Fibroblast of skin of scalp (primary cell): ENCODE measurements at regions not wholly inside any gene's neighbourhood (a gene's known extent, or its start where the extent isn't known, plus 50 kb on each side); places are given as distances from the start of the nearest gene placed in this dataset.

ENCODE experiments used
- DNase-seq: peaks from one replicate; pipeline ENCODE4 v3.0.0-alpha.2; 2013

GRCh38 chr13:75231235-75231634, 250.7 kb downstream of the TBC1D4 start:
- no peak for DNase-seq

DNA sequence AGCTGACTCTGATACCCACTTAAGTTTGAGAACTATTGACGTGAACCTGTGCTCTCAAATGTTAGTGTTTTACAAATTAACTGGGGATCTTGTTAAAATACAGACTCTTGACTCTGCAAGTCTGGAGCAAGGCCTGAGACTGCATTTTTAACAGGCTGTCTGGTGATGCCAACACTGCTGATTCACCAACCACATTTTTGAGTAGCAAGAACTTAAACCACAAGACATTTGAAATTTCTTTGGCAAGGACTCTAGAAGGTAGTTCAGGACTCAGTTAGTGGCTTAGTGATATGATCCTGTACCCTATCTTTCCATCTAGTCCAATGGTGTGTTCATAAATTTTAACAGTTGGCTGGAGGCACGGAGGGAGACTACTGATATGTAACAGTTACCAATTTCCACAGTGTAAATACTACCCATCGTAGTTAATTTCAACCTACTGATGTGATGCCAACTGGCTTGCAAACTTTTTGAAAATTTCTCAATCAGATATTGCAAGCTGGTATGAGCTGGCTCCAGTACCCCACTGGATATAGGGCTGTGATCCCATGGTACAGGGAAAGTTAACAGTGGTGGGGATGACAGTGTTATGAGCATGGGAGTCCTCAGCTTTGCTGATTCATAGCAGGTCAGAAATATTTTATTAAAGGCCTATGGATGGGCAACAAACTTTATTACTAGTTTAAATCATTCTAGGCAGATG, 255.1 kb downstream of the TBC1D4 start:
- peak; percentile 91 for DNase-seq

- peak; percentile 16 for DNase-seq
Observed at GRCh38 chr13:75226092-75226491, 255.9 kb downstream of the TBC1D4 start.

DNA sequence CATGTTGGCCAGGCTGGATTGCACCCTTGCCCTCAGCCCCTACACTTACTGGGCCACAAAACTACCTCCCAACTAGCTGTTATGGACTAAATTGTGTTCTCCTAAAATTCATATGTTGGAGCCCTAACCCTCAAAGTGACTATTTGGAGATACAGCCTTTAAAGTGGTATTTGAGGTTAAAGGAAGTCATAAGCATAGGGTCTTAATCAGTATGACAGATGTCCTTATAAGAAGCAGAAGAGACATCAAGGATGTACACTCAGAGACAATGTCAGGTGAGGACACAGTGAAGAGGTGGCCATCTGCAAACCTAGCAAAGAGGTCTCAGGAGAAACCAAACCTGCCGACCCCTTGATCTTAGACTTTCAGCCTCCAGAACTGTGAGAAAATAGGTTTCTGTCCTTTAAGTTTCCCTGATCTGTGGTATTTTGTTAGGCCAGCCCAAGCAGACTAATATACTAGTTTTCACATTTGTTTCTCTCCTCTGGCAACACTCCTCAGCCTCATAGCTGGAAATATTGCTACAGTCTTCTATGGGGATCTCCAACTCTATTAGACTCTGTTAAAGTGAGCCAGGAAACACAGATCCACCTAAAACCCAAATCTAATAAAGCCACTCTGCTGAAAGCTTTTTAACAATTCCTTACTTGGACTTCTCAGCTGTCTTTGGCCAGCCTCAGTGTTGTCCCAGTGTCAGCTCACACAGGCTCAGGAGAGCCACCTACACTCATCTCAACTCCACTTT, 256.5 kb downstream of the TBC1D4 start:
- no peak for DNase-seq

DNA sequence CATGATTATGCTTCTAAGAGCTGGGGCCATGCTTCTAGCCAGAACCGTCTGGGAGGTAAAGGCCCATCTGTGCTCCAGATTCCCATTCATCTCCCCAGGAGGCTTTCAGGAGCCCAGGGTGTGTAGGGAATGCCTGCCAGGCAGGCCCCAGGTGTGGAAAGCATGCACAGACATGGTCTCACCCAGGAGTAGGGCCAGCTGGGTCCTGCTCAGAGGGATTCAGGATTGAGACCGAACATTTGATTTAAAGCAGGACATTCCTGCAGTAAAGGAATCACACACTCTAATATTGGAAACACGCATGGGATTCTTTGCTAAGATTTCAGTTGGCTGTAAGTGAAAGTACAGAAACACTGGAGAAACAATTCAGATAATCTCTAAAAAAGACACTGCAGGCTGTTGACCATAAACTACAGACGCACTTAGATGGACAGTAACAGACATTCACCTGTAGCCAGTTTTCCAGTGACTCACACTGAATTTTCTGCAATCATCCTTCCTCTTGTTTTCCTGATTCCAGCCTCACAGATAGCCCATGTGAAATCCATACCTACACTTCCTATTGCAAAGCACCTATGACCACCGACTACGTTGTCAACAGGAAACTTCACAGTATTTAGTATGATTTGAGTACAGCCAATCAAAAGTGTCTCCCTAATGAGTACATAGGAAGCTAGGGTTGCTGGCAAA, 257.8 kb downstream of the TBC1D4 start:
- peak; percentile 5 for DNase-seq

GRCh38 chr13:75222031-75222430, 259.9 kb downstream of the TBC1D4 start:
- DNase-seq = peak; percentile 14

GRCh38 chr13:75220861-75221260, 261.1 kb downstream of the TBC1D4 start:
- DNase-seq = peak; percentile 7

DNA sequence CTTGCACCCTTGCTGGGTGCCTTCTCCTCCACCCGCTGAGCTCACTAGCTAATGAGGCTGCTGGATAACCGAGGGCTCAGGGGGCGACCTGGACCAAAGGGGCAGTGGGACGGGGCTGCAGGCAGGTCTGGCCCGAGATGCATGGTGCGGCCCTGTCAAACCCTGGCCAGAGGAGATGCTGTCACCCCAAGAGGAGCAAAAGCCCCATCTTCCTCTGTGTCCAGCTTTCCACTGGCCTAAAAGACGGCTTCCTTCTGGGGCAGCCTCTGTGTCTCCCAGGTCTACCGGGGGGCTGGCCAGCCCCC, 261.8 kb downstream of the TBC1D4 start:
- no peak for DNase-seq

DNA sequence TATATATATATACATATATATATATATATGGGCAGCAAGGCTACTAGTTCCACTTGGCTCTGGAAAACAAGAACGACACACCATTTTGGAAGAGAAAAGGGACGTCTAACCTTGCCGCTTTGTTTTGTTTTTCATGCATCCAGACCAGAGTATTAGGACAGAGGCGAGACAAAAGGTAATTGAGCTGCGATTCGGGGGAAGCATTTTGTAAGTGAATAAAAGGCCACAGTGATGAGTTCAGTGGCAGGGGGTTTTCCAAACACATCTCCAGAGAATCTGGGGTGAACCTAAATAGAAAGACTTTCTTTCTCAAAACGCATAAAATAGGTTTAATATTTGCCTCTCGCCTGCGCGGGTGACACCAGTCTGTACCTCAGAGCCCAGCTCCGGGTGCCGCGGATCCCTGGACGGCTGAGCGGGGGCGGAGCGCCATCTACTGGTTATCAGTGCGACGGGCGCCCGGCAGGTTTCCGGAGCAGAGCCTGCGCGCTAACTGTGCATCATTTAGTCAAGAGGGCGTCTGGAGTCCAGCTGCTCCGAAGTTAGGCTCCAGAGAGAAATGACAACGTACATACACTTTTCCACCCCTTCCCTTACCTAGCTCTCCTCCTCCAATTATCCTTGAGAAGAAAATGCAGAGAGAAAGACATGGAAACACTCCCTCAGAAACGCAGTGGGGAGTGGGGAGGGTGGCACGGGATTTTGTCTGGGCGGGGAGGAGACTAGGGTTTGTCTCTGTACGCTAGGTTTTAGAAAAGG, 262.3 kb downstream of the TBC1D4 start:
- peak; percentile 77 for DNase-seq

- DNase-seq = peak; percentile 92
Observed at GRCh38 chr13:75217949-75218348, 264.0 kb downstream of the TBC1D4 start.

GRCh38 chr13:75216038-75216437, 265.9 kb downstream of the TBC1D4 start:
- no peak for DNase-seq

GRCh38 chr13:75214846-75215245, 267.1 kb downstream of the TBC1D4 start:
- no peak for DNase-seq

- no peak for DNase-seq
Observed at GRCh38 chr13:75202981-75203380, 279.0 kb downstream of the TBC1D4 start.

- no peak for DNase-seq
Observed at GRCh38 chr13:75197803-75198202, 284.2 kb downstream of the TBC1D4 start.

- peak; percentile 86 for DNase-seq
Observed at GRCh38 chr13:75196147-75196837, 285.7 kb downstream of the TBC1D4 start.

GRCh38 chr13:75195495-75196146, 286.3 kb downstream of the TBC1D4 start:
- peak; percentile 45 for DNase-seq

DNA sequence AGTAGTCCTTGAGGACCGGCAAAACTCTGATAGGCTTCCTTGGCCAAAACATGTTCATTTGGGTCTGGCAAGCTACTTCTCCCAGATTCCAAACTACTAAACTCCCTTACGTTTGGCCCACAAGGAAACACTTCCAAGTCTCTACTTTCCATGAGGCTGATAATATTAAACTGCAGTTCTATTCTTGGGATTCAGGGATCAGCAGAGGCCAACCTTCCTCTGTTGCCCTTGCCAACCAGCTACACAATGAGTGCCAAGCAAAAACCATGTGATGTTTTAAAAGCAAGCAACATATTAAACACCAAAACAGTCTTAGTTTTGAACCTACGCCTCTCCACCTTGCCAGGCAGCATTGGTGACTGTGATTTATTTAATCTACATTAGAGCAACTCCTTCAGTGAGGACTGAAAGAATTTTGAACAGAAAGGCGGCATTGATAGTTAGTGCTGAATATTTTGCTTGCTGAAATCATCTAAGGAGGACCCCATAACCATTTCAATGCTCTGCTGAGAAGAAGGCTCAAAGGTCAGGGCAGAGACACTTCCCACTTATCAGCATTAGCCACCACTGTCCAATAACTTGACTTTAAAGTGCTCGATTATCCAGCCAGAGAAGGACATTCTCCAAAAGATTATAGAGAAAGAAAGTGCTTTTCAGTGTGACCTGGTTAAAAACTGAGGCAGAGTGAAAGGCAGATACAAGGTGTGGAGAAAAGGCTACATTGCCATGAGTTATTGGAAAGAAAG, 287.1 kb downstream of the TBC1D4 start:
- DNase-seq = no peak

- no peak for DNase-seq
Observed at GRCh38 chr13:75186379-75186778, 295.6 kb downstream of the TBC1D4 start.

GRCh38 chr13:75181906-75182305, 300.1 kb downstream of the TBC1D4 start:
- peak; percentile 79 for DNase-seq

DNA sequence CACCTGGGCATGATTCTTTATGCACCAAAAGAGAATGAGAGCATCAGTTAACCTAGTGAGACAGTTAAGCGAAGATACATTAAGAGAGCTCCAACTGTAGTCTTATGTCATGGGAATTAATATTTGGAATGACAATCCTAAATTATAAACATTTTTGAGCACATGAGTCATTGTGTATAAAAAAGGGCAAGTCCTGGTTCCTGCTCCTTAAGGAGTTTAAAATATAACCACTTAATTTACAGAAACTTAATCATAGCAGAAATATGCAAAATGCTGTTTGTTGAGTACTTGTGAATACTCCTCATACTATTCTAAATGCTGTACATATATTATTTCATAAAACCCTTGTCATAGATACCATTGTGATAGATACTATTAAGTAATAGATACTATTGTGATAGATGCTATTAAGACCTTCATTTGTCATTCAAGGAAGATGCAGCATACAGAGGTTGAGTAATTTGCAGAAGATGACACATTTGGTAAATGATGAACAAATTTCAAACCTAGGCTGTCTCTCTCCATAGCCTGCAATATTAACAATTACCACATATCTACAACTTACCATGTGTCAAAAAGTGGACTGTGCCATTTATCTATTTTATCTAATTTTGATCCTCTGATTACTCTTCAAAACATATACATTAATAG, 301.0 kb downstream of the TBC1D4 start:
- peak; percentile 90 for DNase-seq

- DNase-seq = no peak
Observed at GRCh38 chr13:75178436-75178835, 303.5 kb downstream of the TBC1D4 start.
